NT2/D1 (cell line): ENCODE measurements at regions not wholly inside any gene's neighbourhood (a gene's known extent, or its start where the extent isn't known, plus 50 kb on each side); places are given as distances from the start of the nearest gene placed in this dataset.
"Not testable (repeated sequence)": the region's sequence is repeated elsewhere in the genome, so short reads cannot be mapped to it uniquely, and the experiment has no call there.

ENCODE experiments used
- DNase-seq: peaks from one replicate; pipeline ENCODE4 v3.0.0-alpha.2; 2011; ENCODE audit warnings: low read depth, low spot score
- H3K27me3 ChIP-seq: 2 replicates; pipeline ENCODE4 v1.6.0; 2011; ENCODE audit warnings: mild to moderate bottlenecking; ENCODE audit not compliant: insufficient read length, insufficient read depth
- H3K36me3 ChIP-seq: 2 replicates; pipeline ENCODE4 v1.6.1; 2011; ENCODE audit warnings: mild to moderate bottlenecking, low read length, mixed read lengths; ENCODE audit not compliant: insufficient read depth, insufficient read length
- H3K4me1 ChIP-seq: 2 replicates; pipeline ENCODE4 v1.5.1; 2011; ENCODE audit not compliant: insufficient read depth, insufficient read length
- H3K4me3 ChIP-seq: 2 replicates; pipeline ENCODE4 v1.5.1; 2011; ENCODE audit warnings: low read depth; ENCODE audit not compliant: insufficient read length
- H3K9ac ChIP-seq: 2 replicates; pipeline ENCODE4 v1.6.0; 2011; ENCODE audit warnings: low read depth; ENCODE audit not compliant: insufficient read length
- H3K9me3 ChIP-seq: 2 replicates; pipeline ENCODE4 v1.5.1; 2011; ENCODE audit warnings: mild to moderate bottlenecking, low read length; ENCODE audit not compliant: insufficient read depth
- SUZ12 ChIP-seq: IDR thresholded peaks from 2 replicates; pipeline ENCODE4 v1.6.1; 2011; ENCODE audit not compliant: insufficient read length, insufficient read depth; ENCODE audit errors: extremely low read depth
- YY1 ChIP-seq: IDR thresholded peaks from 2 replicates; pipeline ENCODE4 v1.6.1; 2011; ENCODE audit not compliant: insufficient read length, insufficient read depth
- ZNF274 ChIP-seq: IDR thresholded peaks from 2 replicates; pipeline ENCODE4 v1.6.1; 2011; ENCODE audit warnings: mild to moderate bottlenecking, low read depth, low read length

- peaks cover 10% of the 10 kb centered on the region for H3K27me3 ChIP-seq
- TF ChIP-seq YY1 = no peak
- no peak for TF ChIP-seq SUZ12
- TF ChIP-seq ZNF274 = no peak
- peaks cover 33% of the 10 kb centered on the region; the same call in 1 of the 2 replicates for H3K9me3 ChIP-seq
- H3K4me3 ChIP-seq = no peak overlapping the region
- DNase-seq = no peak
- no peaks in the 10 kb centered on the region for H3K36me3 ChIP-seq
- peaks cover under 1% of the 10 kb centered on the region for H3K4me1 ChIP-seq
- H3K9ac ChIP-seq = no peak overlapping the region
These were observed 314.8 kb upstream of the SFSWAP start for GRCh38 chr12:131395971-131396573.

GRCh38 chr12:131397493-131398181 is 313.3 kb upstream of the SFSWAP start:
- H3K36me3 ChIP-seq = no peaks in the 10 kb centered on the region
- peaks cover 10% of the 10 kb centered on the region for H3K27me3 ChIP-seq
- no peak for DNase-seq
- no peak overlapping the region for H3K9ac ChIP-seq
- H3K4me3 ChIP-seq = no peak overlapping the region
- H3K4me1 ChIP-seq = peaks cover 3% of the 10 kb centered on the region
- TF ChIP-seq YY1 (no peak), SUZ12 (no peak), ZNF274 (no peak)
- H3K9me3 ChIP-seq = peaks cover 33% of the 10 kb centered on the region; the same call in 1 of the 2 replicates

GRCh38 chr12:131399000-131399399 is 311.9 kb upstream of the SFSWAP start:
- H3K36me3 ChIP-seq = no peaks in the 10 kb centered on the region
- DNase-seq = no peak
- peaks cover 10% of the 10 kb centered on the region for H3K27me3 ChIP-seq
- H3K4me1 ChIP-seq = peaks cover 3% of the 10 kb centered on the region
- H3K9me3 ChIP-seq = peaks cover 33% of the 10 kb centered on the region; the same call in 1 of the 2 replicates
- no peak overlapping the region for H3K9ac ChIP-seq
- TF ChIP-seq ZNF274 (no peak), YY1 (no peak), SUZ12 (no peak)
- no peak overlapping the region for H3K4me3 ChIP-seq

GRCh38 chr12:131400668-131401294 is 310.1 kb upstream of the SFSWAP start:
- not testable (repeated sequence) for DNase-seq, H3K4me1 ChIP-seq, H3K9ac ChIP-seq, H3K27me3 ChIP-seq, H3K36me3 ChIP-seq, H3K4me3 ChIP-seq
- peaks cover 32% of the 10 kb centered on the region; the same call in 1 of the 2 replicates for H3K9me3 ChIP-seq

- H3K9ac ChIP-seq, DNase-seq, H3K4me1 ChIP-seq, H3K27me3 ChIP-seq, H3K36me3 ChIP-seq, H3K4me3 ChIP-seq: not testable (repeated sequence)
- peaks cover 20% of the 10 kb centered on the region; the same call in 1 of the 2 replicates for H3K9me3 ChIP-seq
These were observed 308.8 kb upstream of the SFSWAP start for GRCh38 chr12:131401907-131402633.

- peaks cover 11% of the 10 kb centered on the region; the same call in 1 of the 2 replicates for H3K9me3 ChIP-seq
- TF ChIP-seq SUZ12 (no peak), YY1 (no peak)
- DNase-seq = no peak
These were observed 308.0 kb upstream of the SFSWAP start for GRCh38 chr12:131402781-131403396.

GRCh38 chr12:131403676-131404075 is 307.2 kb upstream of the SFSWAP start:
- no peak for TF ChIP-seq YY1
- TF ChIP-seq SUZ12 = no peak
- TF ChIP-seq ZNF274 = no peak
- DNase-seq = no peak
- Histone ChIP-seq H3K36me3 (no peaks in the 10 kb centered on the region), H3K27me3 (no peaks in the 10 kb centered on the region), H3K9ac (no peak overlapping the region), H3K9me3 (peaks cover 4% of the 10 kb centered on the region; the same call in 1 of the 2 replicates), H3K4me3 (no peak overlapping the region), H3K4me1 (peaks cover 7% of the 10 kb centered on the region)

More at GRCh38 chr12:131402781-131403396, 308.0 kb upstream of the SFSWAP start:
- Histone ChIP-seq H3K36me3 (no peaks in the 10 kb centered on the region), H3K27me3 (no peaks in the 10 kb centered on the region), H3K9ac (no peak overlapping the region), H3K4me3 (no peak overlapping the region), H3K4me1 (peaks cover 7% of the 10 kb centered on the region)
